ENCODE measurements at regions not wholly inside any gene's neighbourhood (a gene's known extent, or its start where the extent isn't known, plus 50 kb on each side); places are given as distances from the start of the nearest gene placed in this dataset.

DNA sequence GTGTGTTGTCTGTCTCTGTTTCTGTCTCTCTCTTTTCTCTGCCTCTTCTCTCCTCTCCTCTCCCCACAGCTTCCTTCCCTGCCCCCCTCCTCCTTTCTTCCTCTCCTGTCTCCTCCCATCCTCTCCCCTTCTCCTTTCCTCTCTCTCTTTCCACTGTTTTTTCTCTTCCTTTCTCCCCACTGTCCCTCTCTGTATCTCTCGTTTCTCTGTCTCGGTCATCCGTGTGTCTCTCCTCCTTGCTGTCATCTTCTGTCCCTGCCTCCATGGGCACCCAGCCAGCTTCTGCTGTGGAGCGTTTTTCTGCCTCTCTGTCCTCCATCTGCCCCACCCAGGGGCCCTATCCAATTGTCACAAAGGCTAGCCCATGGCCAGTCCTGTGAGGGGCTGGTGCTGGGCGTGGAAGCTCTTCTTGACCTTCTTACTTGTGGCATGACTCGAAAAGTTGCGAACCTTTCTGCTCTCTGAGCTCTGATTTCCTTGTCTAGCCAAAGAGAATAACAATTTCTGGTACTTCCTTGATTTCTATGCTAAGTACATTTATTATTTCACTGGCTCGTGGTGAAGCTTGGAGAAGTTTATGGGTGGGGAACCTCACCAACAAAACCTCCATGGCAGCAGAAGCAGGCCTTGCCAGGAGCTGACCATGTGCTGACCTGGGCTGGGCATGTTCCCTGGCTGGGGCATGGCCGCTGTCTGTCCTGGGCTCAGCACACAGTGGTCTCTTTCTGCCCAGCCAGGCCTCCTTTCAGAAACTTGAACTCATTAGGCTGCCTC lies 69.3 kb downstream of the CEBPB start (continued):
- TF ChIP-seq, protein P1, sequence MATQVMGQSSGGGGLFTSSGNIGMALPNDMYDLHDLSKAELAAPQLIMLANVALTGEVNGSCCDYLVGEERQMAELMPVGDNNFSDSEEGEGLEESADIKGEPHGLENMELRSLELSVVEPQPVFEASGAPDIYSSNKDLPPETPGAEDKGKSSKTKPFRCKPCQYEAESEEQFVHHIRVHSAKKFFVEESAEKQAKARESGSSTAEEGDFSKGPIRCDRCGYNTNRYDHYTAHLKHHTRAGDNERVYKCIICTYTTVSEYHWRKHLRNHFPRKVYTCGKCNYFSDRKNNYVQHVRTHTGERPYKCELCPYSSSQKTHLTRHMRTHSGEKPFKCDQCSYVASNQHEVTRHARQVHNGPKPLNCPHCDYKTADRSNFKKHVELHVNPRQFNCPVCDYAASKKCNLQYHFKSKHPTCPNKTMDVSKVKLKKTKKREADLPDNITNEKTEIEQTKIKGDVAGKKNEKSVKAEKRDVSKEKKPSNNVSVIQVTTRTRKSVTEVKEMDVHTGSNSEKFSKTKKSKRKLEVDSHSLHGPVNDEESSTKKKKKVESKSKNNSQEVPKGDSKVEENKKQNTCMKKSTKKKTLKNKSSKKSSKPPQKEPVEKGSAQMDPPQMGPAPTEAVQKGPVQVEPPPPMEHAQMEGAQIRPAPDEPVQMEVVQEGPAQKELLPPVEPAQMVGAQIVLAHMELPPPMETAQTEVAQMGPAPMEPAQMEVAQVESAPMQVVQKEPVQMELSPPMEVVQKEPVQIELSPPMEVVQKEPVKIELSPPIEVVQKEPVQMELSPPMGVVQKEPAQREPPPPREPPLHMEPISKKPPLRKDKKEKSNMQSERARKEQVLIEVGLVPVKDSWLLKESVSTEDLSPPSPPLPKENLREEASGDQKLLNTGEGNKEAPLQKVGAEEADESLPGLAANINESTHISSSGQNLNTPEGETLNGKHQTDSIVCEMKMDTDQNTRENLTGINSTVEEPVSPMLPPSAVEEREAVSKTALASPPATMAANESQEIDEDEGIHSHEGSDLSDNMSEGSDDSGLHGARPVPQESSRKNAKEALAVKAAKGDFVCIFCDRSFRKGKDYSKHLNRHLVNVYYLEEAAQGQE (IDR thresholded peaks at IDR 0.05; ENCODE audit: borderline replicate concordance), result no peak
- TF ChIP-seq, protein P1 (CRISPR knock-in tag; IDR thresholded peaks at IDR 0.05; ENCODE audit: low read depth), result no peak
- TF ChIP-seq CREB1 (IDR thresholded peaks at IDR 0.05) (no peak), CREB1 (CRISPR knock-in tag; IDR thresholded peaks at IDR 0.05) (no peak), ZZZ3 (IDR thresholded peaks at IDR 0.05) (no peak), NCOA1 (IDR thresholded peaks at IDR 0.05; ENCODE audit: low read depth) (0 out of 2 replicates have a peak, but pooled peaks have one; percentile 12), ZNF77 (CRISPR knock-in tag; IDR thresholded peaks at IDR 0.05) (no peak), NUFIP1 (IDR thresholded peaks at IDR 0.05; ENCODE audit: partially characterized antibody) (no peak), GATA2 (CRISPR knock-in tag; IDR thresholded peaks at IDR 0.05) (no peak)
- TF ChIP-seq, protein P2, sequence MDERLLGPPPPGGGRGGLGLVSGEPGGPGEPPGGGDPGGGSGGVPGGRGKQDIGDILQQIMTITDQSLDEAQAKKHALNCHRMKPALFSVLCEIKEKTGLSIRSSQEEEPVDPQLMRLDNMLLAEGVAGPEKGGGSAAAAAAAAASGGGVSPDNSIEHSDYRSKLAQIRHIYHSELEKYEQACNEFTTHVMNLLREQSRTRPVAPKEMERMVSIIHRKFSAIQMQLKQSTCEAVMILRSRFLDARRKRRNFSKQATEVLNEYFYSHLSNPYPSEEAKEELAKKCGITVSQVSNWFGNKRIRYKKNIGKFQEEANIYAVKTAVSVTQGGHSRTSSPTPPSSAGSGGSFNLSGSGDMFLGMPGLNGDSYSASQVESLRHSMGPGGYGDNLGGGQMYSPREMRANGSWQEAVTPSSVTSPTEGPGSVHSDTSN (CRISPR knock-in tag; IDR thresholded peaks at IDR 0.05; ENCODE audit: low read depth), result no peak
- TF ChIP-seq, protein P2 (tag; conservative IDR thresholded peaks at IDR 0.05; ENCODE audit: low read depth), result no peak
- TF ChIP-seq, protein P3, sequence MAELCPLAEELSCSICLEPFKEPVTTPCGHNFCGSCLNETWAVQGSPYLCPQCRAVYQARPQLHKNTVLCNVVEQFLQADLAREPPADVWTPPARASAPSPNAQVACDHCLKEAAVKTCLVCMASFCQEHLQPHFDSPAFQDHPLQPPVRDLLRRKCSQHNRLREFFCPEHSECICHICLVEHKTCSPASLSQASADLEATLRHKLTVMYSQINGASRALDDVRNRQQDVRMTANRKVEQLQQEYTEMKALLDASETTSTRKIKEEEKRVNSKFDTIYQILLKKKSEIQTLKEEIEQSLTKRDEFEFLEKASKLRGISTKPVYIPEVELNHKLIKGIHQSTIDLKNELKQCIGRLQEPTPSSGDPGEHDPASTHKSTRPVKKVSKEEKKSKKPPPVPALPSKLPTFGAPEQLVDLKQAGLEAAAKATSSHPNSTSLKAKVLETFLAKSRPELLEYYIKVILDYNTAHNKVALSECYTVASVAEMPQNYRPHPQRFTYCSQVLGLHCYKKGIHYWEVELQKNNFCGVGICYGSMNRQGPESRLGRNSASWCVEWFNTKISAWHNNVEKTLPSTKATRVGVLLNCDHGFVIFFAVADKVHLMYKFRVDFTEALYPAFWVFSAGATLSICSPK (IDR thresholded peaks at IDR 0.05; ENCODE audit: borderline replicate concordance), result peak; percentile 64; the same call in 1 of the 2 replicates

Data from K562 (cell line).